ENCODE measurements at regions not wholly inside any gene's neighbourhood (a gene's known extent, or its start where the extent isn't known, plus 50 kb on each side); places are given as distances from the start of the nearest gene placed in this dataset.
"Not testable (repeated sequence)": the region's sequence is repeated elsewhere in the genome, so short reads cannot be mapped to it uniquely, and the experiment has no call there.

DNA sequence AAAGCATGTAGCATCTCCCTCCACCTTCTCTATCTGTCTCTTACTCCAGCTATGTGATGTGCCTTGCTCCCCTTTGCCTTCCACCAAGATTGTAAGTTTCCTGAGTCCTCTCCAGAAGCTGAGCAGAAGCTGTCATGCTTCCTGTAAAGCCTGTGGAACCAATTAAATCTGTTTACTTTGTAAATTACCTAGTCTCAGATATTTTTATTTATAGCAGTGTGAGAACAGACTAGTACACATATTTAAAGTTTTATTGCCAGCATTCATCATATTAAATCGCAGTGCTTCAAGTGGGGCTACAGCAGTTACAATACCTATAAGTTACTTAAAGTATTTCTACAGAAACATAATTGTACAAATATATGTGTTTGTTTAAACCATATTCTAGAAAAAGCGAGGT lies 973.1 kb downstream of the SLC16A7 start:
- DNase-seq: no peak

- DNase-seq: no peak
Observed at GRCh38 chr12:60577607-60578006, 981.8 kb downstream of the SLC16A7 start.

DNA sequence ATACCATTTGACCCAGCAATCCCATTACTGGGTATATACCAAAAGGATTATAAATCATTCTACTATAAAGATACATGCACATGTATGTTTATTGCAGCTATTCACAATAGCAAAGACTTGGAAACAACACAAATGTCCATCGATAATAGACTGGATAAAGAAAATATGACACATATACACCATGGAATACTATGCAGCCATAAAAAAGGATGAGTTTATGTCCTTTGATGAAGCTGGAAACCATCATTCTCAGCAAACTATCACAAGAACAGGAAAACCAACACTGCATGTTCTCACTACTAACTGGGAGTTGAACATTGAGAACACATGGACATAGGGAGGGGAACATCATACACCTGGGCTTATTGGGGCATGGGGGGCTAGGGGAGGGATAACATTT lies 991.8 kb downstream of the SLC16A7 start:
- not testable (repeated sequence) for DNase-seq

GRCh38 chr12:60594035-60594711 lies 998.3 kb downstream of the SLC16A7 start:
- no peak for DNase-seq

GRCh38 chr12:60602601-60603000 lies 1006.8 kb downstream of the SLC16A7 start:
- DNase-seq: no peak

DNA sequence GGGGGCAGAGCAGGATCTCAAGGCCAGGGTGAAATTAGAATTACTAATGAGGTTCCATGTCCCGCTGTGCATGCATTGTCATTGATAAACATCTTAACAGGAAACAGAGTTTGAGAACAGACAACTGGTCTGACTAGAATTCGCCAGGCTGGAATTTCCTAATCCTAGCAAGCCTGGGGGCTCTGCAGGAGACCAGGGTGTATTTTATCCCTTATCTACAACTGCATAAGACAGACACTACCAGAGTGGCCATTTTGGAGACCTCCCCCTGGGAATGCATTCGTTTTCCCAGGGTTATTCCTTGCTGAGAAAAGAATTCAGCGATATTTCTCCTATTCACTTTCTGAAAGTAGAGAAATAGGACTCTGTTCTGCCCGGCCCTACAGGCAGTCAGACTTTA lies 1007.6 kb downstream of the SLC16A7 start:
- DNase-seq: not testable (repeated sequence)

DNA sequence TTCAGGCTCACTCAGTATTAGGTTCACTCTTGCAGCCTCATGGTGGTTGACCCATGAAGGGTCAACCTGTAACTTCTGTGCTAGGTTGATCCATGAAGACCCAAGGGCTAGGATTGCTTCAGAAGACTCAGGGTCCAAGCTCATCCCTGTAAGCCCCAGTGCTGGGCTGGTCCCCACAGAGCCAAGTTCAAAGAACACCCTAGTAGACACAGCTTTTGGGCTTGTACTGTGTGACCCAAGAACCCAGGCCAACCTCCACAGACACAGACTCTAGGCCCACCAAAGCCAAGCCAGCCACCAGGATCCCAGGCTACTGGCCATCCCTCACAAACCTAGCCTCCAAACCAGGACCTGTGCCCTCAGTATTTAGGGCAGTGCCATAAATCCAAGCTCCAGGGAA lies 1020.6 kb downstream of the SLC16A7 start:
- no peak for DNase-seq

- no peak for DNase-seq
Observed at GRCh38 chr12:60630796-60631195, 1035.0 kb downstream of the SLC16A7 start.

- no peak for DNase-seq
Observed at GRCh38 chr12:60644076-60644475, 1048.2 kb downstream of the SLC16A7 start.

- no peak for DNase-seq
Observed at GRCh38 chr12:60666895-60667294, 1071.1 kb downstream of the SLC16A7 start.

GRCh38 chr12:60672949-60673348 lies 1077.1 kb downstream of the SLC16A7 start:
- DNase-seq: no peak

DNA sequence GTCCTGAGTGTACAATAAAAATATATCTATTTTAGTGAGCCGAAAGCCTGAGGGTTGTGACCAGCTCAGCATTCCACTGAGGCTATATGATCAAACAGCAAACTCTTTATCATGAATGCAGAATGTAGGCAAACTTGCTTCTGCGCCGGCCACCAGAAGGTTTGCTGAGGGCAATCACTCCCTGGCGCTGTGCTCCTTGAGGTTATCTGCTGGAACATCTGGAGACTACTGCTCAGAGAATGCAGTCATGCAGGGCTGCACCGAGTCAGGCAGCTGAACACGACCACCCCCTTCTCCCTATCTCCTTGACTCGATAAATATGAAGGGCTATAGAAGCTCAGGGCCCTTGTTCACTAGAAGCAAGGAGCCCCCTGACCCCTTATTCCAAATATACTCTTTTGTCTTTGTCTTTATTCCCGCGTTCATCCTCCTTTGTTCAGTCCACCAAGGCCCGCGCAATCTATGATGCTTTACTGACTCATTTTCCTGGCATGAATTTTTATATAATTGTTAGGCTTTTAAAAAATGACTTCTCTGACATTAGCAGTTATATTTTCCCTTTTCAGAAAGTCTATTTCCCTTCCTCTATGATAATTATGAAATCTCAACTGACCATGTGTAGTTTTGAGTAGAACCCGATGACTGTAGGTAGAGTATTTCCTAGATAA lies 1089.3 kb downstream of the SLC16A7 start:
- no peak for DNase-seq

DNA sequence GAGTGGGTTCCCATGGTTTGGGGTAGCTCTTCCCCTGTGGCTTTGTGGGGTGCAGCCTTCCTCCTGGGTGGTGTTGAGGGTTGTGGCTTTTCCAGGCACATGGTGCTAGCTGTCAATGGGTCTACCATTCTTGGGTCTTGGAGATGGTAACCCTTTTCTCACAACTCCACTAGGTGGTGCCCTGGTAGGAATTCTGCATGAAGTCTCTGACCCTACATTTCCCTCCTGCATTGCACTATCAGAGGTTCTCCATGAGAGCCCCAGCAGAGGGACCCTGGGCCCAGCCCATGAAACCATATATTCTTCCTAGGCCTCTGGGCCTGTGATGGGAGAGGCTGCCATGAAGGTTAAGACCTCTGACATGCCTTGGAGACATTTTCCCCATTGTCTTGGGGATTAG lies 1093.3 kb downstream of the SLC16A7 start:
- no peak for DNase-seq

DNA sequence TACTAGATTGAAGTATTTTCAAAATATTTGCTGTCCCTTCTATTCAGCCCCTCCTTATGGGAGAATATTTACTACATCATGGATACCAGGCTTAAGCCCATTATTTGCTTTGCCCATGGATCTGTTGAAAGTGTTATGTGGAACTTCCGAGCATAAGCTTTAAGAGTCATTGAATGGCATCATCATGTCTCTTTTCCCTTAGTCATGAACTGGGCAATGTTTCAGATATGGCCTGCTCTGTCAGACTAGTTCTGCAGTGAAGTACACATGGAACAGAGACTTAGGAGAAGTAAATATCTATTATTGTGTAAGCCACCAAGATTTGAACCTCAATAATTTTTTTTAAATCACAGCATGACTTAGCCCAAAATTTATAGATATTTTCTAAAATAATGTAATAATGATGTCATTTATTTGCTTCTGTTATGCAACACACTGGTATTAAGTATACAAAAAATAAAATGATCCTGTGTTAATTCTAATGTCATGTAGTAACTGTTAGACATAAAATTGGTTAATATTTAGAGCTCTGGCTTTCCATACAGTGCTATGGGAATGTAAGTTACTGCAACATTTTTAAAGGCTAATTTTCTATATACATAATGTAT lies 1097.3 kb downstream of the SLC16A7 start:
- no peak for DNase-seq

DNA sequence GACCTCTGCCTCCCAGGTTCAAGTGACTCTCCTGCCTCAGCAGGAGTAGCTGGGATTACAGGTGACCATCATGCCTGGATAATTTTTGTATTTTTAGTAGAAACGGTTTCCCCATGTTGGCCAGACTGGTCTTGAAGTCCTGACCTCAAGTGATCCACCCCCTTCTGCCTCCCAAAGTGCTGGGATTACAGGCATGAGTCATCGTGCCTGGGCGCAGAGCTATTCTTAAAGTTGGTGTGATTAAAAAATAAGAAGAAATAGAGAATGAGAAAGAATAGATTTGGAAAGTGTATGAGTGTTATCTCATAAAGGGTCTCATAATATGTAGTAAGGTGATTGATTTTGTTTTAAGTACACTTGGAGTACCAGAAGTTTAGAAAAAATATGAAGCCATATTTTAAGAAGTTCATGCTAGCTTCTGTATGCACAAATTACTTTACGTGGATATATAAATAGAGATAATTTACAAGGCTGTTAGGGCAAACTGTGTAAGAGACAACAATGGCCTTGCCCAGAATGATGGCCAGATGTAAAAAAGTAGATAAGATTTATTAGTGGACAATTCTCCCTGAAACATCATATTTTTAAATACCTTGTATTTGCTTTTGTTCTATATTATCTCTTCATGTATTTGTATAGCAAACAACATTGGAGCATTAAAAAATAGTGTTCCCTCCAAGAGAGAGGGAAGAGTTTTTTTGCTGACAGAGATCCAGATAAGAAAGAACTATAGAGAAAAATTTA lies 1108.5 kb downstream of the SLC16A7 start:
- DNase-seq: no peak

GRCh38 chr12:60710246-60710645 lies 1114.4 kb downstream of the SLC16A7 start:
- DNase-seq: no peak

GRCh38 chr12:60714141-60714900 lies 1118.5 kb downstream of the SLC16A7 start:
- DNase-seq: no peak

- DNase-seq: no peak
Observed at GRCh38 chr12:60724475-60724874, 1128.6 kb downstream of the SLC16A7 start.

DNA sequence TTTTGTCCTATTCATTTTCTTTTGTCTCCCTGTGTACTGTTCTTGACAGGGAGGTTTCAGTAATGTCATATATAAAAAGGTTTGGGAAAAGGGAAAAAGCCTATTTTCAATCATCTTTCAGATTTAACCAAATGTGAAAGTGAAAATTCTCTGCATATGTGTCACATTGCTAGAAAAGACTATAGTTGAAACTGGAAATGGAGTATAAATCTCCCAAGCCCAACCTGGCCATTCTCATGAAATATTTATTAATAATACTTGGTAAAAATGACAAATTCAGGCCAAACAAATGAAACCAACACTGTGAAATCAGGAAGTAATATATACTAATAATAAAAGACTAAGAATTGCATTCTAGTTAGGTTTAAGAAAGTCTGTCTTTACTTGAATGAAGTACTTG lies 1129.2 kb downstream of the SLC16A7 start:
- DNase-seq: no peak

DNA sequence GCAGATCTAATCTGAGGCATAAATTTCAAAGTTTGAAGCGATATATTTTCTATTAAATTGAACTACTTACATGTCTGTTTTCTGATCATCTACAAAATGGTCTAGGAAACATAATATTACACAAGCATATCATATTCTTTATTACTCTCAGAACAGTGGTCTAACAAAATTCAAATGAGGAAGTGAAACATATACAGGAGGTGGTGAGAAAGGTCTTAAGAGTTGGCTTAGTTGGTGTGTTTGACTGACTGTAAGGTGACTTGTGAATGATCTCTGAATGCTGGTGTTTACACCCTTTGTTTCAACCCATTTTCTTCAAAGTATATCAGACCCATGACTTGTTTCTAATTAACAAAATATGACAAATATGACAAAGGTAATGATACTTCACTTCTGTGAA lies 1156.8 kb downstream of the SLC16A7 start:
- no peak for DNase-seq

DNA sequence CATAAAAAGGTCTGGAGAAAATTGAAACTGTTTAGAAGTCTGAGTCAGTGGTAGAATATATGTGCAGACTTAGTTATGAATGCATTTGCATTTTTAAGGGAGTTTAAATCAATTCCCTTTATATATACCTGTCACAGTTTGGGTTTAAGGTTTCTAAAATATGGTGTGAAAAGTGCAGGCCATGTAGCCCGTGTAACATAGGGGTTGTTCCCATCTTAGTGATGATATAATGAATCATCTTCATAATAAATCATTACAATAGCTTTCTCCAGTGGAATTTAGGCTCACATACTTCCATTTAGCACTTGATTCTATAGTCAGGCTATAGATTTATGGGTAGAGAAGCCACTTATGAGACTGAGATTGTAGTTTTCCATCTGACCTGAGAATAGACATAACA lies 1162.4 kb downstream of the SLC16A7 start:
- no peak for DNase-seq

DNA sequence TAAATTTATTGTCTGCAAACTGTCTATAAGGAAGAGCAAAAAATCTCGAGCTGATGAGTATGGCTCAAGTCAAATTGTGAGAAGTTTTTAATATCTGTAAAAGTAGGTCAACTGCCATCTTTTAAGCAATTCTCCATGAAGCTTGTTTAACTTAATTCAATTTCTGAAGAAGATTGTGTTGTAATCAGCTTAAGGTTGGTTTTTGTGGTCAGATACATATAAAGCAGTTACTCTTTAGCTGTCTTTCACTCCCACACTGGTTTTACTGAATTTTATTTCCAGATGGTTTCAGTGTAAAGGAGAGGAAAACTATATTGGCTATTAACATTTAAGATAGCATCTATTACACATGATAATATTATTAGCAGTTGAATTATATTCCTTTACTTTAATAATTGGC lies 1165.1 kb downstream of the SLC16A7 start:
- no peak for DNase-seq

GRCh38 chr12:60801166-60801565 lies 1205.3 kb downstream of the SLC16A7 start:
- not testable (repeated sequence) for DNase-seq
